Ovary (tissue), 3 donors: ENCODE measurements at regions not wholly inside any gene's neighbourhood (a gene's known extent, or its start where the extent isn't known, plus 50 kb on each side); places are given as distances from the start of the nearest gene placed in this dataset.

ENCODE experiments used
- EP300 ChIP-seq: sonication (generic); formaldehyde crosslinking; IDR thresholded peaks from one replicate; pipeline ENCODE4 v1.6.1; 2017; ENCODE audit warnings: antibody characterized with exemption
- TF ChIP-seq, protein P1 (sequence below), 3 donors: fragments of 450-650 bp in 2 of 3; fragments of 200-600 bp in 1 of 3; IDR thresholded peaks; one replicate each; pipeline versions ENCODE4 v1.5.1 to v1.8.0; 2016 to 2022; ENCODE audit warnings: antibody characterized with exemption in 3 of 3, mild to moderate bottlenecking in 1 of 3
- donor health status: DM: no; HTN: no; CAD: no.

DNA sequence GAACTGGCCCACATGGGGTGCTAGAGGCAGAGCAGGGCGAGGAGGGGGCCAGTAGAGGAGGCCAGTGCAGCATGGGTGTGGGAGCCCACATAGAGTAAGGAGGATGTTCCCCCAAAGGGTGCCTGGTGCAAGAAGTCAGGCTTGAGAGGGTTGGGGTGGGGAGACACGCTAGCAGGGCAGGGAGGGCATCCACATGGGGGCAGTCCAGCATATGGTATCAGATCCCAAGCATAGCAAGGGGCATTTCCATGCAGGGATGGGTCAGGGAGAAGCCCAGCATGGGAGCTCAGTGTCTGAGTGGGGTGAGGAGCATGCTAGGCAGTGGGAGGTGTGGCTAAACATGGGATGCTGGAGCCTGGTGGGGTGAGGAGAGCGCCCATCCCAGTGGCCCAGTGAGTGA, 213.7 kb downstream of the COPRS start:
- TF ChIP-seq, protein P1, sequence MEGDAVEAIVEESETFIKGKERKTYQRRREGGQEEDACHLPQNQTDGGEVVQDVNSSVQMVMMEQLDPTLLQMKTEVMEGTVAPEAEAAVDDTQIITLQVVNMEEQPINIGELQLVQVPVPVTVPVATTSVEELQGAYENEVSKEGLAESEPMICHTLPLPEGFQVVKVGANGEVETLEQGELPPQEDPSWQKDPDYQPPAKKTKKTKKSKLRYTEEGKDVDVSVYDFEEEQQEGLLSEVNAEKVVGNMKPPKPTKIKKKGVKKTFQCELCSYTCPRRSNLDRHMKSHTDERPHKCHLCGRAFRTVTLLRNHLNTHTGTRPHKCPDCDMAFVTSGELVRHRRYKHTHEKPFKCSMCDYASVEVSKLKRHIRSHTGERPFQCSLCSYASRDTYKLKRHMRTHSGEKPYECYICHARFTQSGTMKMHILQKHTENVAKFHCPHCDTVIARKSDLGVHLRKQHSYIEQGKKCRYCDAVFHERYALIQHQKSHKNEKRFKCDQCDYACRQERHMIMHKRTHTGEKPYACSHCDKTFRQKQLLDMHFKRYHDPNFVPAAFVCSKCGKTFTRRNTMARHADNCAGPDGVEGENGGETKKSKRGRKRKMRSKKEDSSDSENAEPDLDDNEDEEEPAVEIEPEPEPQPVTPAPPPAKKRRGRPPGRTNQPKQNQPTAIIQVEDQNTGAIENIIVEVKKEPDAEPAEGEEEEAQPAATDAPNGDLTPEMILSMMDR (IDR thresholded peaks at IDR 0.05): no peak
- TF ChIP-seq EP300: no peak
